ENCODE measurements at regions not wholly inside any gene's neighbourhood (a gene's known extent, or its start where the extent isn't known, plus 50 kb on each side); places are given as distances from the start of the nearest gene placed in this dataset.

DNA sequence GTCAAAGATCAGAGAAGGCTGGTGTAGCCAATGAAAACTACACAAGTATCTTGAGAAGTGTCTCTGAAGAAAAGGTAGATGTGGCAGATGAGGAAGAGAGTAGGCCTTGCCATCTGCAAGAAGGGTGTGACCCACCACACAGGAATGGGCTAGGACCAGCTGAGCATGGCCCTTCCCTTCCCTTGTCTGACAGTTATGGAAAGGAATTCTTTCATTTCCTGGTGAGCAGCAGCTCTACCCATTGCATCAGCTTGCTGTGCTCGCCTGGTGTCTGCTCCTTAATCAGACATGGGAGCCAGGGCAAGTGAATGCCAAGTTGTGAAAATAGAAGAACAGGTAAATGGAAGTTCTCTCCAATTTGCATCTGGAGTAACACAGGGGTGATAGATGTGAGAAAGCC, 145.2 kb upstream of the KRR1 start:
- TF ChIP-seq, protein P1, sequence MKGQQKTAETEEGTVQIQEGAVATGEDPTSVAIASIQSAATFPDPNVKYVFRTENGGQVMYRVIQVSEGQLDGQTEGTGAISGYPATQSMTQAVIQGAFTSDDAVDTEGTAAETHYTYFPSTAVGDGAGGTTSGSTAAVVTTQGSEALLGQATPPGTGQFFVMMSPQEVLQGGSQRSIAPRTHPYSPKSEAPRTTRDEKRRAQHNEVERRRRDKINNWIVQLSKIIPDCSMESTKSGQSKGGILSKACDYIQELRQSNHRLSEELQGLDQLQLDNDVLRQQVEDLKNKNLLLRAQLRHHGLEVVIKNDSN (IDR thresholded peaks at IDR 0.05) = no peak
- no peak for TF ChIP-seq TAF1 (IDR thresholded peaks at IDR 0.05; ENCODE audit: low read depth)

All from Ishikawa (cell line).